ENCODE measurements at regions not wholly inside any gene's neighbourhood (a gene's known extent, or its start where the extent isn't known, plus 50 kb on each side); places are given as distances from the start of the nearest gene placed in this dataset.
"Not testable (repeated sequence)": the region's sequence is repeated elsewhere in the genome, so short reads cannot be mapped to it uniquely, and the experiment has no call there.

- H3K4me1 Mint-ChIP-seq (ENCODE audit: low read depth) = no peaks in the 10 kb centered on the region
- no peak overlapping the region for H3K27ac Mint-ChIP-seq
- DNase-seq (ENCODE audit: low spot score, unreplicated experiment) = no peak
- no peak for TF ChIP-seq CTCF (IDR thresholded peaks at IDR 0.05; ENCODE audit: unreplicated experiment)
- peaks cover 14% of the 10 kb centered on the region for H3K9me3 Mint-ChIP-seq (ENCODE audit: low read depth)
- H3K4me3 Mint-ChIP-seq (ENCODE audit: low read depth) = no peak overlapping the region
- no peaks in the 10 kb centered on the region for H3K36me3 Mint-ChIP-seq (ENCODE audit: insufficient read depth)
- no peaks in the 10 kb centered on the region for H3K27me3 Mint-ChIP-seq
These were observed 758.9 kb upstream of the NRXN1 start for GRCh38 chr2:51790854-51791253.

- Mint-ChIP-seq H3K9me3 (ENCODE audit: low read depth) (peaks cover 10% of the 10 kb centered on the region), H3K27me3 (no peaks in the 10 kb centered on the region), H3K4me3 (ENCODE audit: low read depth) (no peak overlapping the region)
These were observed 758.0 kb upstream of the NRXN1 start for GRCh38 chr2:51789918-51790317.

GRCh38 chr2:51782921-51783765 lies 751.2 kb upstream of the NRXN1 start:
- Mint-ChIP-seq H3K27ac (no peak overlapping the region), H3K4me3 (ENCODE audit: low read depth) (no peak overlapping the region), H3K27me3 (no peaks in the 10 kb centered on the region), H3K9me3 (ENCODE audit: low read depth) (peaks cover 8% of the 10 kb centered on the region), H3K4me1 (ENCODE audit: low read depth) (no peaks in the 10 kb centered on the region), H3K36me3 (ENCODE audit: insufficient read depth) (peaks cover 3% of the 10 kb centered on the region)
- DNase-seq (ENCODE audit: low spot score, unreplicated experiment) = no peak
- TF ChIP-seq CTCF (IDR thresholded peaks at IDR 0.05; ENCODE audit: unreplicated experiment) = no peak

More at GRCh38 chr2:51789918-51790317, 758.0 kb upstream of the NRXN1 start:
- H3K4me1 Mint-ChIP-seq (ENCODE audit: low read depth) = no peaks in the 10 kb centered on the region
- no peak overlapping the region for H3K27ac Mint-ChIP-seq
- no peak for DNase-seq (ENCODE audit: low spot score, unreplicated experiment)
- TF ChIP-seq CTCF (IDR thresholded peaks at IDR 0.05; ENCODE audit: unreplicated experiment) = no peak
- H3K36me3 Mint-ChIP-seq (ENCODE audit: insufficient read depth) = no peaks in the 10 kb centered on the region

- Mint-ChIP-seq H3K4me1 (ENCODE audit: low read depth) (no peaks in the 10 kb centered on the region), H3K4me3 (ENCODE audit: low read depth) (no peak overlapping the region), H3K9me3 (ENCODE audit: low read depth) (peaks cover 7% of the 10 kb centered on the region), H3K27ac (no peak overlapping the region), H3K27me3 (no peaks in the 10 kb centered on the region), H3K36me3 (ENCODE audit: insufficient read depth) (peaks cover 3% of the 10 kb centered on the region)
- TF ChIP-seq CTCF (IDR thresholded peaks at IDR 0.05; ENCODE audit: unreplicated experiment) = no peak
- DNase-seq (ENCODE audit: low spot score, unreplicated experiment) = no peak
These were observed 749.8 kb upstream of the NRXN1 start for GRCh38 chr2:51781691-51782090.

GRCh38 chr2:51780353-51780752 lies 748.4 kb upstream of the NRXN1 start:
- no peak for DNase-seq (ENCODE audit: low spot score, unreplicated experiment)
- no peaks in the 10 kb centered on the region for H3K27me3 Mint-ChIP-seq
- no peaks in the 10 kb centered on the region for H3K4me1 Mint-ChIP-seq (ENCODE audit: low read depth)
- no peak for TF ChIP-seq CTCF (IDR thresholded peaks at IDR 0.05; ENCODE audit: unreplicated experiment)
- no peak overlapping the region for H3K4me3 Mint-ChIP-seq (ENCODE audit: low read depth)
- H3K27ac Mint-ChIP-seq = no peak overlapping the region
- peaks cover 3% of the 10 kb centered on the region for H3K36me3 Mint-ChIP-seq (ENCODE audit: insufficient read depth)
- H3K9me3 Mint-ChIP-seq (ENCODE audit: low read depth) = peaks cover 7% of the 10 kb centered on the region

GRCh38 chr2:51779723-51780122 lies 747.8 kb upstream of the NRXN1 start:
- H3K4me1 Mint-ChIP-seq (ENCODE audit: low read depth); H3K27ac Mint-ChIP-seq; H3K27me3 Mint-ChIP-seq; H3K36me3 Mint-ChIP-seq (ENCODE audit: insufficient read depth); H3K4me3 Mint-ChIP-seq (ENCODE audit: low read depth); DNase-seq (ENCODE audit: low spot score, unreplicated experiment); H3K9me3 Mint-ChIP-seq (ENCODE audit: low read depth): not testable (repeated sequence)

Measured in progenitor cell of endocrine pancreas (in vitro differentiated cells).